ENCODE measurements at regions not wholly inside any gene's neighbourhood (a gene's known extent, or its start where the extent isn't known, plus 50 kb on each side); places are given as distances from the start of the nearest gene placed in this dataset.

GRCh38 chr12:4015225-4016091, 142.3 kb upstream of the PARP11 start:
- intact Hi-C loops (cut with DNase I): no loop called here
- H3K27ac ChIP-seq: no peak overlapping the region
- DNase-seq (ENCODE audit: low spot score in 2 of 2): no peak
- no peak overlapping the region for H3K4me3 ChIP-seq
- TF ChIP-seq, protein P1, sequence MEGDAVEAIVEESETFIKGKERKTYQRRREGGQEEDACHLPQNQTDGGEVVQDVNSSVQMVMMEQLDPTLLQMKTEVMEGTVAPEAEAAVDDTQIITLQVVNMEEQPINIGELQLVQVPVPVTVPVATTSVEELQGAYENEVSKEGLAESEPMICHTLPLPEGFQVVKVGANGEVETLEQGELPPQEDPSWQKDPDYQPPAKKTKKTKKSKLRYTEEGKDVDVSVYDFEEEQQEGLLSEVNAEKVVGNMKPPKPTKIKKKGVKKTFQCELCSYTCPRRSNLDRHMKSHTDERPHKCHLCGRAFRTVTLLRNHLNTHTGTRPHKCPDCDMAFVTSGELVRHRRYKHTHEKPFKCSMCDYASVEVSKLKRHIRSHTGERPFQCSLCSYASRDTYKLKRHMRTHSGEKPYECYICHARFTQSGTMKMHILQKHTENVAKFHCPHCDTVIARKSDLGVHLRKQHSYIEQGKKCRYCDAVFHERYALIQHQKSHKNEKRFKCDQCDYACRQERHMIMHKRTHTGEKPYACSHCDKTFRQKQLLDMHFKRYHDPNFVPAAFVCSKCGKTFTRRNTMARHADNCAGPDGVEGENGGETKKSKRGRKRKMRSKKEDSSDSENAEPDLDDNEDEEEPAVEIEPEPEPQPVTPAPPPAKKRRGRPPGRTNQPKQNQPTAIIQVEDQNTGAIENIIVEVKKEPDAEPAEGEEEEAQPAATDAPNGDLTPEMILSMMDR (IDR thresholded peaks at IDR 0.05): no peak
- no peaks in the 10 kb centered on the region for H3K9me3 ChIP-seq
- H3K36me3 ChIP-seq: no peaks in the 10 kb centered on the region
- H3K4me1 ChIP-seq: no peaks in the 10 kb centered on the region
- no peaks in the 10 kb centered on the region for H3K27me3 ChIP-seq

DNA sequence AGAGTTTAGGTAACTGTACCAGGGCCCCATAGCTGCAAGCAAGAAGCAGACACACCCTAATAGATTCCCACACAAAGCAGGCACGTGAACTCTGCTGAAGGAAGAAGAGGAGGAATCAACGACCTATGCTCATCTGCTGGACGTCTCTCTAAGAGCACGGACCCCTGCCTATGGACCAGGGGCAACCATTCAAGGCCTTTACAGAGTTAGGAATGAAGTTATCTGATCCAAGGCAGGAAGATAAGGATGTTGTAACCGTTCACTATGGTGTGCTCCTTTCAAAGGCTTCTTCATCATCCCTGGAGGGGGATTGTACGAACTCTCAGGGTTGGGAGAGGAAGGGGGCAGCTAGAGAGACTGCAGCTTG, 141.6 kb upstream of the PARP11 start:
- H3K36me3 ChIP-seq: no peaks in the 10 kb centered on the region
- intact Hi-C loops (cut with DNase I): no loop called here
- H3K9me3 ChIP-seq: no peaks in the 10 kb centered on the region
- H3K4me3 ChIP-seq: no peak overlapping the region
- H3K27ac ChIP-seq: no peak overlapping the region
- no peak for DNase-seq (ENCODE audit: low spot score in 2 of 2)
- TF ChIP-seq, protein P1 (IDR thresholded peaks at IDR 0.05): no peak
- no peaks in the 10 kb centered on the region for H3K4me1 ChIP-seq
- no peaks in the 10 kb centered on the region for H3K27me3 ChIP-seq

DNA sequence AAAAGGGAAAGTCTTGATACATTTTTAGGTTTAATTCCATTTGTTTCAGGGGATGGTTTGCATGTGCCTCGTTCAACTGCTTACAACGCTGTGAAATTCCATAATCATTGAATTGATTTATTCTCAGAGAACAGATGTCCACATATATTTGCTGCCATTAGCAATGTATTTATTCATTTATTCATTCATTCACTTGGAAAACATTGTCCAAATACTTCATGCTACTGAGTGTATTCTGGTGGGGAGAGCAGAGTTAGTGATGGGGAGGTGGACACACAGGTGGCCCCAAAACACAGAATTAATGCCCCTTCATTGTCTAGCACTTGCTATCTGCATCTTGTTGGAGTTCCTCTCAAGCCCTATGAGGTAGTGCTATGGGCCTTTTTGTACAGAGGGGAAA, 141.2 kb upstream of the PARP11 start:
- Histone ChIP-seq H3K27me3 (no peaks in the 10 kb centered on the region), H3K4me1 (no peaks in the 10 kb centered on the region), H3K27ac (no peak overlapping the region), H3K36me3 (no peaks in the 10 kb centered on the region), H3K4me3 (no peak overlapping the region), H3K9me3 (no peaks in the 10 kb centered on the region)
- no peak for DNase-seq (ENCODE audit: low spot score in 2 of 2)
- intact Hi-C loops (cut with DNase I): no loop called here
- TF ChIP-seq, protein P1 (IDR thresholded peaks at IDR 0.05): no peak

DNA sequence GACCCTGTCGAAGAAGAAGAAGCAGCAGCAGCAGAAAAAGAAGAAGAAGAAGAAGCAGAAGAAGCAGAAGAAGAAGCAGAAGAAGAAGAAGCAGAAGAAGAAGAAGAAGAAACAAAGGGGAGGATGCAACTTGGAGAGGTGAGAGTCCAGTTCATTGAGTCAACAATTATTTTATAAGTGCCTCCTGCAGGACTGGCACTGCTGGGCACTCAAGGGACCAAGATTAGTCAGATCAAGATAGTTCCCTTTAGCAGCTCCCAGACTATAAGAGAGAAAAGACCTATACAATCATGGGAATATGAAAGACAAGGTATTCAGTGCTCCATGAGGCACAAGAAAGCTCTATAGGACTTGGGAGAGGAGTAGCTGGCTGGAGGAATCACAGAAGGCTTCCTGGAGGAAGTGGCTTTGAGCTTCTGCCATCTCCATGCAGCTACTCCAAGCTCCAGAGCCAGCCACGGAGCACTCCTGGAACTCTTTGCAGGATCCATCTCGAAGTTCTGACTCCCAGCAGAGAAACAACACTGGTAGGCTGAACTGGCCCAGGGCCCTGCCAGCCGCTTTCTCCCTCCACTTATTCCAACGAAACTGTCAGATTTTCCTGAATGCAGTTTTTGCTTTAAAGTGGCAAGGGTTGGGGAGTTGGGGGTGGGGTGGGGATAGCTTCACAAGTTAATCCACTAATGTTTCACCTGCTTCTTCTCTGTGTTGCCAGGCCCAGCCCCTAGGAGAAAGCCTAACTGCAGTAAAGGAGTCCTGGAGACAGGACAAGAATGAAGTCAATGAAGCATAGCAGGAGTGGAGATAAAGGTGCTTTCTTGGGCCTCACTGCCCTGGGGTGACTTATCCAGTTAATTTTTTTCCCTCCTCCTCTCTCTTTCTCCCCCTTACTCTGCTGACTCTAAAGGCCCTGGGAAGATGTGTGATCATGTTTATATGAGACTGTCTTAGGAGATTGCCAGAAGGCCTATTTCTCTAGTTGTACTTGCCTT, 140.1 kb upstream of the PARP11 start:
- no peak for DNase-seq (ENCODE audit: low spot score in 2 of 2)
- intact Hi-C loops (cut with DNase I): no loop called here
- no peaks in the 10 kb centered on the region for H3K27me3 ChIP-seq
- no peak overlapping the region for H3K4me3 ChIP-seq
- H3K9me3 ChIP-seq: no peaks in the 10 kb centered on the region
- no peak overlapping the region for H3K27ac ChIP-seq
- H3K36me3 ChIP-seq: no peaks in the 10 kb centered on the region
- TF ChIP-seq, protein P1 (IDR thresholded peaks at IDR 0.05): no peak
- no peaks in the 10 kb centered on the region for H3K4me1 ChIP-seq

DNA sequence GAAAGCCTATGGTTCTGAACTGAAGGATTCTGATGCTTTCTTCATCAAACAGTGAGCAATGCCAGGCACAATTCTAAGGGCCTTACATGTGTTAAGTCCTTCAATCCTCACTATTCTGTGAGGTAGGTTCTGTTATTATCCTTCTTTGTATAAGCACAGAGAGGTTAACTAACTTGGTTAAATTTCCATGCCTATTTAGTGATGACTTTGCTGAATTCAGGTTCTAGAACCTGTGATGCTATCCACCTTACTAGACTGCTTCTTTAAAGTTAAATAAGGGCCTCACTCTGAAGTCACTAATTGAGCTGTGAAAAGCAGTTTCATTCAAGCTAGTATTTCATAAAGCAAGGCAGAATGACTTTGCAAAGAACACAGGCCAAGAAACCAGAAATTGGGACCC, 138.9 kb upstream of the PARP11 start:
- no peak for DNase-seq (ENCODE audit: low spot score in 2 of 2)
- intact Hi-C loops (cut with DNase I): no loop called here
- no peaks in the 10 kb centered on the region for H3K27me3 ChIP-seq
- TF ChIP-seq, protein P1 (IDR thresholded peaks at IDR 0.05): no peak
- H3K9me3 ChIP-seq: no peaks in the 10 kb centered on the region
- no peak overlapping the region for H3K27ac ChIP-seq
- no peaks in the 10 kb centered on the region for H3K4me1 ChIP-seq
- H3K4me3 ChIP-seq: no peak overlapping the region
- no peaks in the 10 kb centered on the region for H3K36me3 ChIP-seq

Data from ascending aorta (tissue), 2 donors.